Pancreas (tissue), 10 donors: ENCODE measurements at regions not wholly inside any gene's neighbourhood (a gene's known extent, or its start where the extent isn't known, plus 50 kb on each side); places are given as distances from the start of the nearest gene placed in this dataset.

Experiments
- ATAC-seq, 4 donors: fragments of 200-7000 bp; cut with Tn5 transposase; one replicate each; pipeline versions ENCODE4 v1.8.0 to v1.9.1; 2020; ENCODE audit warnings: mild to moderate bottlenecking in 4 of 4, moderate library complexity in 4 of 4
- DNase-seq, 6 donors: peaks; one replicate each; pipeline ENCODE4 v3.0.0-alpha.2; 2020
- FAIRE-seq: peaks from 2 replicates; lab custom pipeline; 2012; peaks lifted over from hg19 to GRCh38; lab: Jason Lieb, UNC
- H3K27ac ChIP-seq, 4 donors: fragments of 200-600 bp; sonication (generic); 1 replicate in 3 of 4; 2 replicates in 1 of 4; pipeline versions ENCODE4 v1.5.0 to v1.8.0; 2020
- H3K27me3 ChIP-seq, 4 donors: fragments of 200-600 bp; one replicate each; pipeline ENCODE4 v1.8.0; 2021
- H3K36me3 ChIP-seq, 3 donors: fragments of 200-600 bp; sonication (generic) in 1 of 3; one replicate each; pipeline versions ENCODE4 v1.5.0 to v1.8.0; 2020 to 2021
- H3K4me1 ChIP-seq, 3 donors: fragments of 200-600 bp; one replicate each; pipeline ENCODE4 v1.8.0; 2021
- H3K4me3 ChIP-seq, 4 donors: fragments of 200-600 bp; sonication (generic) in 2 of 4; one replicate each; pipeline versions ENCODE4 v1.5.0 to v1.8.0; 2020 to 2021
- H3K9me3 ChIP-seq, 4 donors: fragments of 200-600 bp; one replicate each; pipeline ENCODE4 v1.8.0; 2021
- CTCF ChIP-seq, 4 donors: fragments of 200-600 bp; sonication (generic) in 3 of 4; IDR thresholded peaks; one replicate each; pipeline versions ENCODE4 v1.5.0 to v1.8.0; 2021; ENCODE audit warnings: antibody characterized with exemption in 4 of 4
- WGBS, 2 donors: extraction: QIAGEN DNeasy Blood & Tissue Kit; methylation state at CpG; one replicate each; pipeline ENCODE4 v1.1.7; 2013; 5-methylcytosine and 5-hydroxymethylcytosine counted together
- intact Hi-C, 3 donors: fragments of 100-400 bp; cut with DNase I; formaldehyde crosslinking; loops; one replicate each; pipeline versions ENCODE4 v1.11.1 to v1.14.2; 2022
- donor health status: healthy with polysubstance abuse.
- donor health status: DM: no; HTN: no; CAD: no; lungs with moderate emphysema.
- donor health status: DM: no; HTN: no; CAD: no.
- donor health status: control.
- donor health status: control.
- donor health status: Bipolar disorder and iron deficiency.
- donor health status: DM: yes; HTN: yes; CAD: no.
- donor health status: DM: no; HTN: no; CAD: no.
- donor health status: DM: no; HTN: no; CAD: no.
- donor health status: DM: yes; HTN: yes; CAD: no.

GRCh38 chr4:22021106-22021505 lies 72.5 kb upstream of the KCNIP4 start:
- no peak for DNase-seq
- Histone ChIP-seq H3K4me3 (no peak overlapping the region), H3K27ac (no peak overlapping the region), H3K4me1 (no peaks in the 10 kb centered on the region), H3K27me3 (no peaks in the 10 kb centered on the region), H3K9me3 (no peaks in the 10 kb centered on the region), H3K36me3 (no peaks in the 10 kb centered on the region)
- intact Hi-C loops, result no loop called here
- 12% methylated on average over 1 of the region's 1 CpG for WGBS, 2 donors
- no peak for TF ChIP-seq CTCF (IDR thresholded peaks at IDR 0.05)
- no peak for ATAC-seq
- FAIRE-seq, result no peak

- no peak for FAIRE-seq
Measured at GRCh38 chr4:22020129-22020528, 71.6 kb upstream of the KCNIP4 start.

GRCh38 chr4:22019676-22020075 lies 71.1 kb upstream of the KCNIP4 start:
- Histone ChIP-seq H3K4me1 (no peaks in the 10 kb centered on the region), H3K36me3 (no peaks in the 10 kb centered on the region), H3K9me3 (no peaks in the 10 kb centered on the region), H3K27ac (no peak overlapping the region), H3K4me3 (no peak overlapping the region), H3K27me3 (no peaks in the 10 kb centered on the region)
- no peak for FAIRE-seq
- no peak for ATAC-seq
- no peak for TF ChIP-seq CTCF (IDR thresholded peaks at IDR 0.05)
- DNase-seq, result no peak
- 50 to 66% methylated on average over 4 of the region's 4 CpGs for WGBS, 2 donors
- intact Hi-C loops, result no loop called here

More at GRCh38 chr4:22020129-22020528, 71.6 kb upstream of the KCNIP4 start:
- TF ChIP-seq CTCF (IDR thresholded peaks at IDR 0.05), result no peak
- ATAC-seq (no peak), DNase-seq (no peak)
- Histone ChIP-seq H3K27me3 (no peaks in the 10 kb centered on the region), H3K27ac (no peak overlapping the region), H3K9me3 (no peaks in the 10 kb centered on the region), H3K4me1 (no peaks in the 10 kb centered on the region), H3K4me3 (no peak overlapping the region), H3K36me3 (no peaks in the 10 kb centered on the region)
- intact Hi-C loops, result no loop called here

GRCh38 chr4:22014222-22014741 lies 65.7 kb upstream of the KCNIP4 start:
- TF ChIP-seq CTCF (IDR thresholded peaks at IDR 0.05), result no peak
- Histone ChIP-seq H3K4me3 (no peak overlapping the region), H3K27me3 (no peaks in the 10 kb centered on the region), H3K27ac (no peak overlapping the region), H3K36me3 (no peaks in the 10 kb centered on the region), H3K4me1 (no peaks in the 10 kb centered on the region), H3K9me3 (no peaks in the 10 kb centered on the region)
- FAIRE-seq (no peak), DNase-seq (no peak), ATAC-seq (no peak)
- intact Hi-C loops, result no loop called here
- 32 to 56% methylated on average over 3 of the region's 3 CpGs for WGBS, 2 donors

GRCh38 chr4:22003878-22004277 lies 55.3 kb upstream of the KCNIP4 start:
- TF ChIP-seq CTCF (IDR thresholded peaks at IDR 0.05), result no peak
- Histone ChIP-seq H3K4me3 (no peak overlapping the region), H3K9me3 (no peaks in the 10 kb centered on the region), H3K36me3 (no peaks in the 10 kb centered on the region), H3K27ac (no peak overlapping the region), H3K27me3 (peaks cover 0 to 3% (median 0%) of the 10 kb centered on the region in 4 donors), H3K4me1 (no peaks in the 10 kb centered on the region)
- intact Hi-C loops, result no loop called here
- 43 to 54% methylated on average over 1 of the region's 1 CpG for WGBS, 2 donors
- no peak for DNase-seq
- ATAC-seq, result no peak
- FAIRE-seq, result no peak
